GM12878 (cell line): ENCODE measurements at regions not wholly inside any gene's neighbourhood (a gene's known extent, or its start where the extent isn't known, plus 50 kb on each side); places are given as distances from the start of the nearest gene placed in this dataset.

ENCODE experiments used
- ATAC-seq: fragments of 200-7000 bp; cut with Tn5 transposase; 3 replicates; pipeline ENCODE4 v1.9.1; 2020; ENCODE audit warnings: mild to moderate bottlenecking, moderate library complexity
- BruUV-seq: library from RNA; stranded (reverse); fragments of 400-500 nt; replicated peaks from 2 replicates; lab custom pipeline; 2021; lab: Mats Ljungman, UMichigan
- CTCF ChIA-PET: fragments of 300-600 bp; sonication (Branson Sonifier 250); formaldehyde crosslinking; extraction: SDS; loops from one replicate; lab custom pipeline; 2021; ENCODE audit warnings: inconsistent platforms; lab: Yijun Ruan, JAX
- POLR2A ChIA-PET: fragments of 350-600 bp; formaldehyde crosslinking; extraction: SDS; loops from one replicate; lab custom pipeline; 2021; ENCODE audit warnings: inconsistent platforms; lab: Charles Lee
- RAD21 ChIA-PET: fragments of 300-600 bp; sonication (Branson Sonifier 250); formaldehyde crosslinking; loops from one replicate; lab custom pipeline; 2023; ENCODE audit warnings: antibody characterized with exemption; ENCODE audit not compliant: unreplicated experiment; lab: Charles Lee
- SMC1A ChIA-PET: fragments of 300-600 bp; sonication (Branson Sonifier 250); formaldehyde crosslinking; loops from one replicate; lab custom pipeline; 2023; ENCODE audit not compliant: unreplicated experiment, uncharacterized antibody; lab: Charles Lee
- DNase-seq: peaks from one replicate; pipeline ENCODE4 v3.0.0-alpha.2; 2011; ENCODE audit warnings: low read depth, low spot score
- FAIRE-seq: peaks from 3 replicates; lab custom pipeline; 2011; peaks lifted over from hg19 to GRCh38; lab: Jason Lieb, UNC
- H2AFZ ChIP-seq: 2 replicates; pipeline ENCODE4 v1.6.0; 2011; ENCODE audit warnings: low read depth, low read length, control low read depth; ENCODE audit not compliant: control insufficient read depth
- H3K27ac ChIP-seq: 2 replicates; pipeline ENCODE4 v1.5.1; 2011; ENCODE audit warnings: control low read depth; ENCODE audit not compliant: control insufficient read depth, insufficient read depth
- H3K27me3 ChIP-seq, 2 experiments: replicated peaks in 1 of 2; 2 replicates each; pipeline versions ENCODE4 v1.6.0 to v1.6.1; 2011; ENCODE audit warnings: low read length in 1 of 2; ENCODE audit not compliant: control insufficient read depth in 2 of 2, insufficient read depth in 2 of 2
- H3K36me3 ChIP-seq, 2 experiments: 2 replicates each; pipeline ENCODE4 v1.5.1; 2011; ENCODE audit warnings: low read length in 1 of 2; ENCODE audit not compliant: control insufficient read depth in 2 of 2, insufficient read depth in 2 of 2
- H3K4me1 ChIP-seq: 2 replicates; pipeline ENCODE4 v1.6.1; 2011; ENCODE audit warnings: mild to moderate bottlenecking, low read length, moderate library complexity, mixed read lengths; ENCODE audit not compliant: control insufficient read depth, insufficient read depth
- H3K4me2 ChIP-seq: 2 replicates; pipeline ENCODE4 v1.6.0; 2011; ENCODE audit warnings: control low read depth; ENCODE audit not compliant: control insufficient read depth, insufficient read depth
- H3K4me3 ChIP-seq: fragments of 200-600 bp; sonication (generic); 2 replicates; pipeline ENCODE4 v1.5.1; 2016
- H3K79me2 ChIP-seq: 2 replicates; pipeline ENCODE4 v1.6.0; 2011; ENCODE audit warnings: low read length; ENCODE audit not compliant: control insufficient read depth, insufficient read depth
- H3K9ac ChIP-seq: 2 replicates; pipeline ENCODE4 v1.8.0; 2011; ENCODE audit warnings: low read length, control low read depth, mixed read lengths; ENCODE audit not compliant: control insufficient read depth, insufficient read depth
- H3K9me3 ChIP-seq: replicated peaks from 3 replicates; pipeline ENCODE4 v1.5.1; 2011; ENCODE audit warnings: mild to moderate bottlenecking, low read length; ENCODE audit not compliant: control insufficient read depth, insufficient read depth
- H4K20me1 ChIP-seq: 2 replicates; pipeline ENCODE4 v1.6.0; 2011; ENCODE audit not compliant: control insufficient read depth, insufficient read depth
- BACH1 ChIP-seq: fragments of 450-650 bp; IDR thresholded peaks from 2 replicates; pipeline ENCODE4 v1.6.1; 2017; ENCODE audit warnings: mild to moderate bottlenecking, borderline replicate concordance
- BCL11A ChIP-seq: IDR thresholded peaks from 2 replicates; pipeline ENCODE4 v1.6.1; 2011; ENCODE audit warnings: low read depth, low read length
- BHLHE40 ChIP-seq, 2 experiments: fragments of 450-650 bp in 1 of 2; IDR thresholded peaks; 2 replicates each; pipeline ENCODE4 v1.6.1; 2011 to 2017; ENCODE audit warnings: low read depth in 2 of 2, borderline replicate concordance in 1 of 2, improper control_type of control experiment in 1 of 2, low read length in 1 of 2, mild to moderate bottlenecking in 1 of 2
- CEBPZ ChIP-seq: fragments of 150-350 bp; IDR thresholded peaks from 2 replicates; pipeline ENCODE4 v1.6.1; 2016; ENCODE audit warnings: low read depth, low read length
- CHD2 ChIP-seq: IDR thresholded peaks from 2 replicates; pipeline ENCODE4 v1.6.1; 2011; ENCODE audit warnings: low read depth, low read length, improper control_type of control experiment, borderline replicate concordance
- E2F4 ChIP-seq: IDR thresholded peaks from 2 replicates; pipeline ENCODE4 v1.6.1; 2012; ENCODE audit warnings: low read depth, low read length, improper control_type of control experiment
- ETV6 ChIP-seq, 2 experiments: fragments of 450-650 bp in 1 of 2; IDR thresholded peaks in 1 of 2; conservative IDR thresholded peaks in 1 of 2; 2 replicates each; pipeline ENCODE4 v1.6.1; 2014; ENCODE audit warnings: antibody characterized with exemption in 1 of 2, borderline replicate concordance in 1 of 2, low read depth in 1 of 2, mild to moderate bottlenecking in 1 of 2, moderate library complexity in 1 of 2
- PML ChIP-seq: IDR thresholded peaks from 2 replicates; pipeline ENCODE4 v1.6.1; 2012; ENCODE audit warnings: low read length, inconsistent platforms
- RAD21 ChIP-seq: IDR thresholded peaks from 2 replicates; pipeline ENCODE4 v1.6.1; 2011; ENCODE audit warnings: mild to moderate bottlenecking, low read depth, low read length, moderate library complexity; ENCODE audit not compliant: insufficient read depth
- SPI1 ChIP-seq: IDR thresholded peaks from 2 replicates; pipeline ENCODE4 v1.6.1; 2011; ENCODE audit warnings: low read depth, mild to moderate bottlenecking, low read length, moderate library complexity, borderline replicate concordance; ENCODE audit not compliant: insufficient read depth
- STAT1 ChIP-seq: fragments of 450-650 bp; conservative IDR thresholded peaks from 2 replicates; pipeline ENCODE4 v1.6.1; 2014; ENCODE audit warnings: antibody characterized with exemption, mild to moderate bottlenecking
- STAT3 ChIP-seq: IDR thresholded peaks from 2 replicates; pipeline ENCODE4 v1.6.1; 2011; ENCODE audit warnings: low read depth, low read length, improper control_type of control experiment
- USF1 ChIP-seq: IDR thresholded peaks from 2 replicates; pipeline ENCODE4 v1.6.1; 2011; ENCODE audit warnings: borderline replicate concordance, low read depth, mild to moderate bottlenecking, moderate library complexity, mixed read lengths, low read length; ENCODE audit not compliant: insufficient read depth; ENCODE audit errors: extremely low read length
- ZBED1 ChIP-seq: IDR thresholded peaks from 2 replicates; pipeline ENCODE4 v1.6.1; 2016; ENCODE audit warnings: borderline replicate concordance
- ZNF622 ChIP-seq: fragments of 450-650 bp; IDR thresholded peaks from 2 replicates; pipeline ENCODE4 v1.6.1; 2017; ENCODE audit warnings: mild to moderate bottlenecking, inconsistent platforms
- WGBS: methylation state at CpG from one replicate; pipeline ENCODE4 v1.1.6; 2016; ENCODE audit warnings: low lambda C conversion rate; ENCODE audit not compliant: insufficient replicate concordance, insufficient coverage; ENCODE audit errors: missing lambda C conversion rate; 5-methylcytosine and 5-hydroxymethylcytosine counted together
- in situ Hi-C: fragments of 300-500 bp; cut with MboI; formaldehyde crosslinking; loops from 9 replicates; pipeline ENCODE4 v1.14.3; 2018; ENCODE audit warnings: mixed read lengths
- intact Hi-C: fragments of 100-400 bp; cut with micrococcal nuclease; formaldehyde crosslinking; loops from one replicate; pipeline ENCODE4 v1.14.2; 2022; ENCODE audit not compliant: unreplicated experiment

GRCh38 chr7:10734595-10734994 is 239.1 kb upstream of the PHF14 start:
- H3K4me2 ChIP-seq = no peak overlapping the region
- TF ChIP-seq CHD2 (no peak), PML (no peak), BHLHE40 (IDR thresholded peaks at IDR 0.05; ENCODE audit: borderline replicate concordance in 1 of 2, low read depth in 2 of 2, low read length in 1 of 2) (no peak), USF1 (no peak), ETV6 (conservative IDR thresholded peaks at IDR 0.05 in 1 of 2, IDR thresholded peaks at IDR 0.05 in 1 of 2; ENCODE audit: borderline replicate concordance in 1 of 2, low read depth in 1 of 2) (no peak), STAT3 (no peak), E2F4 (no peak), ZNF622 (no peak), STAT1 (no peak), CEBPZ (no peak), ZBED1 (no peak), BACH1 (no peak), BCL11A (no peak), RAD21 (no peak), SPI1 (no peak)
- no peak overlapping the region for H2AFZ ChIP-seq
- ATAC-seq (no peak), FAIRE-seq (no peak), DNase-seq (no peak)
- H3K36me3 ChIP-seq = no peaks in the 10 kb centered on the region
- no peaks in the 10 kb centered on the region for H3K27me3 ChIP-seq
- POLR2A ChIA-PET = no interaction called here
- H3K9me3 ChIP-seq = no peaks in the 10 kb centered on the region
- RAD21 ChIA-PET = no interaction called here
- H3K4me3 ChIP-seq = no peak overlapping the region
- H4K20me1 ChIP-seq = no peaks in the 10 kb centered on the region
- SMC1A ChIA-PET = no interaction called here
- no peaks in the 10 kb centered on the region for H3K4me1 ChIP-seq
- intact Hi-C loops = no loop called here
- H3K79me2 ChIP-seq = no peaks in the 10 kb centered on the region
- H3K27ac ChIP-seq = no peak overlapping the region
- CTCF ChIA-PET = no interaction called here
- in situ Hi-C loops = no loop called here
- no peak overlapping the region for H3K9ac ChIP-seq
- WGBS = 13% methylated on average over 2 of the region's 2 CpGs
- BruUV-seq = no TSS peak
